LNCAP (cell line): ENCODE measurements at regions not wholly inside any gene's neighbourhood (a gene's known extent, or its start where the extent isn't known, plus 50 kb on each side); places are given as distances from the start of the nearest gene placed in this dataset.

Experiments
- CTCF ChIP-seq: fragments of 450-650 bp; IDR thresholded peaks from 2 replicates; pipeline ENCODE4 v1.5.1; 2017; ENCODE audit warnings: mild to moderate bottlenecking

- TF ChIP-seq CTCF = no peak
Observed at GRCh38 chr5:143576711-143577484, 173.4 kb upstream of the NR3C1 start.

GRCh38 chr5:143575286-143575685 lies 171.8 kb upstream of the NR3C1 start:
- no peak for TF ChIP-seq CTCF

GRCh38 chr5:143574236-143574635 lies 170.8 kb upstream of the NR3C1 start:
- no peak for TF ChIP-seq CTCF

GRCh38 chr5:143573568-143574170 lies 170.2 kb upstream of the NR3C1 start:
- no peak for TF ChIP-seq CTCF

GRCh38 chr5:143572671-143573070 lies 169.2 kb upstream of the NR3C1 start:
- no peak for TF ChIP-seq CTCF

GRCh38 chr5:143571642-143572624 lies 168.4 kb upstream of the NR3C1 start:
- TF ChIP-seq CTCF = no peak

- TF ChIP-seq CTCF = no peak
Observed at GRCh38 chr5:143570989-143571388, 167.5 kb upstream of the NR3C1 start.
